ENCODE measurements at regions not wholly inside any gene's neighbourhood (a gene's known extent, or its start where the extent isn't known, plus 50 kb on each side); places are given as distances from the start of the nearest gene placed in this dataset.

GRCh38 chr20:1711266-1711665 lies 53.7 kb upstream of the SIRPG start:
- TF ChIP-seq NFYB (IDR thresholded peaks at IDR 0.05; ENCODE audit: insufficient read depth, low read depth, low read length) (no peak), MAX (IDR thresholded peaks at IDR 0.05; ENCODE audit: low read depth, low read length) (no peak), JUNB (IDR thresholded peaks at IDR 0.05) (no peak)

All from GM12878 (cell line).